ENCODE measurements at regions not wholly inside any gene's neighbourhood (a gene's known extent, or its start where the extent isn't known, plus 50 kb on each side); places are given as distances from the start of the nearest gene placed in this dataset.

DNA sequence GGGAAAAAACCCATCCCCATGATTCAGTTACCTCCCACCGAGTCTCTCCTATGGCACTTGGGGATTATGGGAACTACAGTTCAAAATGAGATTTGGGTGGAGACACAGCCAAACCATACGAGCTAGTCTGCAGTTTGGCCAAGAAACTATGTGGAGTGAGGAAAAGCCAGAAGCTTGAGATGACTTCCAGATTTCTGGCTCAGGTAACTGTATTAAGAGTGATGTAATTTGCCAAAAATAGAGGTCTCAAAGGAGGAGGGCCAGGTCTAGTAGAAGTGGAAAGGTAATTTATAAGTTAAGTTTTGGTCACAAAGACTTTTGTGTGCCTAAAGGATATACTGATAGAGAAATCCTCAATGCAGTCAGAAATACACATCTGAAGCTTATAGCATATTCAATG, 279.7 kb upstream of the MGMT start:
- TF ChIP-seq, protein P1, sequence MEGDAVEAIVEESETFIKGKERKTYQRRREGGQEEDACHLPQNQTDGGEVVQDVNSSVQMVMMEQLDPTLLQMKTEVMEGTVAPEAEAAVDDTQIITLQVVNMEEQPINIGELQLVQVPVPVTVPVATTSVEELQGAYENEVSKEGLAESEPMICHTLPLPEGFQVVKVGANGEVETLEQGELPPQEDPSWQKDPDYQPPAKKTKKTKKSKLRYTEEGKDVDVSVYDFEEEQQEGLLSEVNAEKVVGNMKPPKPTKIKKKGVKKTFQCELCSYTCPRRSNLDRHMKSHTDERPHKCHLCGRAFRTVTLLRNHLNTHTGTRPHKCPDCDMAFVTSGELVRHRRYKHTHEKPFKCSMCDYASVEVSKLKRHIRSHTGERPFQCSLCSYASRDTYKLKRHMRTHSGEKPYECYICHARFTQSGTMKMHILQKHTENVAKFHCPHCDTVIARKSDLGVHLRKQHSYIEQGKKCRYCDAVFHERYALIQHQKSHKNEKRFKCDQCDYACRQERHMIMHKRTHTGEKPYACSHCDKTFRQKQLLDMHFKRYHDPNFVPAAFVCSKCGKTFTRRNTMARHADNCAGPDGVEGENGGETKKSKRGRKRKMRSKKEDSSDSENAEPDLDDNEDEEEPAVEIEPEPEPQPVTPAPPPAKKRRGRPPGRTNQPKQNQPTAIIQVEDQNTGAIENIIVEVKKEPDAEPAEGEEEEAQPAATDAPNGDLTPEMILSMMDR (IDR thresholded peaks at IDR 0.05; ENCODE audit: insufficient read depth, low read length, poor library complexity, severe bottlenecking): no peak
- no peak for DNase-seq (ENCODE audit: extremely low read depth, insufficient read length)

DNA sequence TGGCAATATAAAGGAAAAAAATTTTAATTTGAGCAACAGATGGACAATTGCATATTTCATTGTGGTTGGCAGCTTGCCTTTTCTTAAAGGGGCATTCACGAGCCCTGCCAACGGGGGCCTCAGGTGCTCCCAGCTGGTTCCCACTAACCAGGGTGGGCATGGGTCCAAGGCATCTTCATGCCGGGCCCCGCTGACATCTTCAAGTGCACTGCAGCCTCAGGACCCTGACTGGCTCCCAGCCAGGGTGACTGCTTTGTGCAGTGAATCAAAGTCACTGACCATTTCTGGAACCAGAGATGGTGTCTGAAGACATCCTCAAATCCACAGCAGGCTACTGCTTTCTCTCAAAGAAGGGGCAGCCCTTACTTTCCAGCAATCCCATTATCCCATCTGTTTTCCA, 275.2 kb upstream of the MGMT start:
- Histone ChIP-seq H3K27me3 (replicated peaks; ENCODE audit: control insufficient read depth, insufficient read depth, low read length) (no peaks in the 10 kb centered on the region), H3K4me3 (replicated peaks; ENCODE audit: low read depth, low read length) (no peak overlapping the region)
- TF ChIP-seq, protein P1 (IDR thresholded peaks at IDR 0.05; ENCODE audit: insufficient read depth, low read length, poor library complexity, severe bottlenecking): no peak

More for the DNA sequence above, 279.7 kb upstream of the MGMT start:
- no peak overlapping the region for H3K4me3 ChIP-seq (replicated peaks; ENCODE audit: low read depth, low read length)
- no peaks in the 10 kb centered on the region for H3K27me3 ChIP-seq (replicated peaks; ENCODE audit: control insufficient read depth, insufficient read depth, low read length)
- no peaks in the 10 kb centered on the region for H3K36me3 ChIP-seq (ENCODE audit: control insufficient read depth, insufficient read depth, low read length)

DNA sequence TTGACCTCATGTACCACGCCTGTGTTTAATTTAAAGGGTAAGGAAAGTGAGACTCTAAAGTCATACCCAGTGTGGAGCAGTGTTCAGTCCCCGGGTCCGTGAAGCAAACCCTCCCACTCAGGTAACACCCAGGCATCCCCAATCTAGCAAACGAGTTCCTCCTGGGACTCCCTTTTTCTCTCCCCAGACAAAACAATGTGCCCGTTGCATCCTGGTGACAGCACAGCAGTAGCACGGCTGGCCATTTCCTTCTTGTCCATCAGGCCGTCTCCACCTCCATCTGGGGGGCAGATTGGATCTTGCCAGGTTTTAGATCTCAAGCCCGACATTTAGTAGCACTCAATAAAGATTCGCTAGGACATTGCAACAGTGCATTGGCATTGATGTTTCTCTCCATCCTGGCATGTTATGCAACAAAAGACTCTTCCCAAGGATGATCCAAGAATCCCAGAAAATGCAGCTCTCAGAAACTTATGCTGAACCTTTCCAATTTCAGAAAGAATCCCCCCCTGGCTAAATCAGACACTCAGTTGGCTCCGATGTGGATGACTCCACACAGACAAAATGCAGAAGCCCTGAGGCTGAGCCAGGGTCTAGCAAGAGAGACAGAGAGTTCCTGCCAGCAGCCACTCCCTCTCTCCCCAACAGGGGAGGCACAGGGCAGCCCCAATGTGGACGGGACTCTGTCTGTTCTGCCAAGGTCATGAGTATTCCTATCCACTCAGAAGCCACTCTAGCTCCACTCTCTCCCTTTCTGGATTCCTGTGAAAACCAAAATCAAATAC, 274.5 kb upstream of the MGMT start:
- no peak overlapping the region for H3K4me3 ChIP-seq (replicated peaks; ENCODE audit: low read depth, low read length)

More for the DNA sequence above, 275.2 kb upstream of the MGMT start:
- DNase-seq (ENCODE audit: extremely low read depth, insufficient read length): no peak
- H3K36me3 ChIP-seq (ENCODE audit: control insufficient read depth, insufficient read depth, low read length): no peaks in the 10 kb centered on the region

DNA sequence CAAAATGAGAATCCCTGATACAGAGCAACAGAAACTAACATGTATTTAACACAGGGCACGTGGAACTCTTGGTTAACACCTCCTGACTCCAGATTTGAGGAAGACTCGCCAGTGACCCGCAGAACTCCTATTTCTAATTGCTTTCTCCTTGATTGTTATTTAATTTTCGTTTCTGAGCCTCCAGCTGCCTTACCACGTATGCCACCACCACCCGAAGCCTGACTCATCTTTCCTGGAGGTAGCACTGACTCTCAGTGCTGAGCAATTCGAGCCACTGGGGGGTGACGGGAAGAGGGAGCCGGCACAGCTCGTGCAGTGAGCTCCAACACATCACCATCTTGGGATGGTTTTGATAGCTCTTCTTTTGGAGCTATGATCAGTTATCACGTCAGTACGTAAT, 273.9 kb upstream of the MGMT start:
- TF ChIP-seq, protein P1 (IDR thresholded peaks at IDR 0.05; ENCODE audit: insufficient read depth, low read length, poor library complexity, severe bottlenecking): no peak
- H3K4me3 ChIP-seq (replicated peaks; ENCODE audit: low read depth, low read length): no peak overlapping the region
- H3K27me3 ChIP-seq (replicated peaks; ENCODE audit: control insufficient read depth, insufficient read depth, low read length): no peaks in the 10 kb centered on the region
- no peaks in the 10 kb centered on the region for H3K36me3 ChIP-seq (ENCODE audit: control insufficient read depth, insufficient read depth, low read length)
- no peak for DNase-seq (ENCODE audit: extremely low read depth, insufficient read length)

More for the DNA sequence above, 274.5 kb upstream of the MGMT start:
- DNase-seq (ENCODE audit: extremely low read depth, insufficient read length): no peak
- no peaks in the 10 kb centered on the region for H3K27me3 ChIP-seq (replicated peaks; ENCODE audit: control insufficient read depth, insufficient read depth, low read length)
- no peaks in the 10 kb centered on the region for H3K36me3 ChIP-seq (ENCODE audit: control insufficient read depth, insufficient read depth, low read length)
- TF ChIP-seq, protein P1 (IDR thresholded peaks at IDR 0.05; ENCODE audit: insufficient read depth, low read length, poor library complexity, severe bottlenecking): no peak

DNA sequence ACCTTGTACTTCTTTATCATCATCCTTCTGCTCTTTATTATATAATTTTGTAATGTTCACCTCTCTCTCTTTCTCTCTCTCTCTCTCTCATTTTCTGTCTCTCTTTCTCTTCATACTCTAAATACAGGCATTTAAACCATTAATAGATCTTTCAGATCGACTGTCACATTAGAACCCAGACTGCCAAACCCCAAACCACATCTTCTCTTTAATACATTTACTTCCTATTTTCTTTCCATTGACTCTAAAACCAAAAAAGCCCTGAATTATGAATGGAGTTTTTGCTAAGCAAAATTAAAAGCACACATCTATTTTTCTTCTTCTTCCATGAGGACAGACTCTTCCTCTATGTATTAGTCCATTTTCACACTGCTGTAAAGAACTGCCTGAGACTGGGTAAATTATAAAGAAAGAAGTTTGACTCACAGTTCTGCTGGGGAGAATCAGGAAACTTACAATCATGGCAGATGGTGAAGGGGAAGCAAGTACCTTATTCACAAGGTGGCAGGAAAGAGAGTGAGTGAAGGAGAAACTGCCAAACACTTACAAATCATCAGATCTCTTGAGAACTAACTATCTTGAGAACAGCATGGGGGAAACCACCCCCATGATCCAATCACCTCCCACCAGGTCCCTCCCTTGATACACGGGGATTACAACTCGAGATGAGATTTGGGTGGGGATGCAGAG, 272.7 kb upstream of the MGMT start:
- DNase-seq (ENCODE audit: extremely low read depth, insufficient read length): no peak
- TF ChIP-seq, protein P1 (IDR thresholded peaks at IDR 0.05; ENCODE audit: insufficient read depth, low read length, poor library complexity, severe bottlenecking): no peak
- H3K27me3 ChIP-seq (replicated peaks; ENCODE audit: control insufficient read depth, insufficient read depth, low read length): no peaks in the 10 kb centered on the region
- H3K36me3 ChIP-seq (ENCODE audit: control insufficient read depth, insufficient read depth, low read length): no peaks in the 10 kb centered on the region
- H3K4me3 ChIP-seq (replicated peaks; ENCODE audit: low read depth, low read length): no peak overlapping the region

Measured in GM06990 (cell line).